IMR-90 (cell line): ENCODE measurements at regions not wholly inside any gene's neighbourhood (a gene's known extent, or its start where the extent isn't known, plus 50 kb on each side); places are given as distances from the start of the nearest gene placed in this dataset.

Experiments
- ATAC-seq: fragments of 200-7000 bp; cut with Tn5 transposase; 2 replicates; pipeline ENCODE4 v1.9.1; 2020; ENCODE audit warnings: low read depth, mild to moderate bottlenecking, moderate library complexity
- BruUV-seq: library from RNA; stranded (reverse); fragments of 400-500 nt; replicated peaks from 2 replicates; lab custom pipeline; 2021; lab: Mats Ljungman, UMichigan
- CTCF ChIA-PET: fragments of 300-600 bp; formaldehyde crosslinking; extraction: SDS; loops from one replicate; lab custom pipeline; 2021; ENCODE audit warnings: antibody characterized with exemption; lab: Yijun Ruan, JAX
- POLR2A ChIA-PET: fragments of 300-600 bp; sonication (Branson Sonifier 250); formaldehyde crosslinking; loops from one replicate; lab custom pipeline; 2022; ENCODE audit warnings: antibody characterized with exemption; ENCODE audit not compliant: unreplicated experiment; lab: Charles Lee
- DNase-seq: peaks from one replicate; pipeline ENCODE4 v3.0.0; 2013
- H2AFZ ChIP-seq: replicated peaks from 2 replicates; pipeline ENCODE3; 2013; ENCODE audit warnings: low read length, mild to moderate bottlenecking; ENCODE audit not compliant: poor library complexity
- H2AK5ac ChIP-seq: 2 replicates; pipeline ENCODE4 v1.6.1; 2013; ENCODE audit warnings: low read depth, low read length, inconsistent platforms
- H2AK9ac ChIP-seq: replicated peaks from 2 replicates; pipeline ENCODE3; 2013; ENCODE audit warnings: mild to moderate bottlenecking, low read depth, low read length, moderate library complexity; ENCODE audit not compliant: poor library complexity
- H2BK120ac ChIP-seq: 2 replicates; pipeline ENCODE4 v1.6.1; 2013; ENCODE audit warnings: low read depth, low read length, inconsistent platforms
- H2BK15ac ChIP-seq: 3 replicates; pipeline ENCODE4 v1.6.1; 2013; ENCODE audit warnings: low read depth, low read length, inconsistent platforms
- H2BK20ac ChIP-seq: 2 replicates; pipeline ENCODE4 v1.6.1; 2013; ENCODE audit warnings: low read depth, mild to moderate bottlenecking, inconsistent platforms, low read length, moderate library complexity
- H2BK5ac ChIP-seq: 2 replicates; pipeline ENCODE4 v1.6.1; 2013; ENCODE audit warnings: mild to moderate bottlenecking, low read depth, low read length, inconsistent platforms; ENCODE audit not compliant: poor library complexity, severe bottlenecking
- H3K14ac ChIP-seq: replicated peaks from 2 replicates; pipeline ENCODE4 v1.6.1; 2013; ENCODE audit warnings: low read depth, low read length, inconsistent platforms
- H3K18ac ChIP-seq: 2 replicates; pipeline ENCODE4 v1.6.1; 2013; ENCODE audit warnings: low read depth, low read length, control low read depth
- H3K23ac ChIP-seq: 2 replicates; pipeline ENCODE4 v1.6.1; 2013; ENCODE audit warnings: low read depth, low read length, inconsistent platforms
- H3K27ac ChIP-seq: 2 replicates; pipeline ENCODE4 v1.5.1; 2013; ENCODE audit warnings: mild to moderate bottlenecking, control low read depth, low read length; ENCODE audit not compliant: insufficient read depth
- H3K27me3 ChIP-seq: 2 replicates; pipeline ENCODE4 v1.6.1; 2013; ENCODE audit warnings: low read length; ENCODE audit not compliant: control insufficient read depth, insufficient read depth
- H3K36me3 ChIP-seq: 2 replicates; pipeline ENCODE4 v1.6.1; 2013; ENCODE audit warnings: low read length, mixed read lengths; ENCODE audit not compliant: control insufficient read depth, insufficient read depth
- H3K4ac ChIP-seq: 2 replicates; pipeline ENCODE4 v1.6.1; 2013; ENCODE audit warnings: low read depth, low read length, inconsistent platforms
- H3K4me1 ChIP-seq: 2 replicates; pipeline ENCODE4 v1.6.1; 2013; ENCODE audit warnings: low read length, mixed read lengths; ENCODE audit not compliant: control insufficient read depth, insufficient read depth
- H3K4me2 ChIP-seq: 2 replicates; pipeline ENCODE4 v1.6.1; 2013; ENCODE audit warnings: low read depth, mild to moderate bottlenecking, control low read depth, low read length, moderate library complexity
- H3K4me3 ChIP-seq: 2 replicates; pipeline ENCODE4 v1.5.1; 2013; ENCODE audit warnings: low read depth, mild to moderate bottlenecking, control low read depth, low read length, moderate library complexity; ENCODE audit not compliant: insufficient read depth
- H3K56ac ChIP-seq: 2 replicates; pipeline ENCODE4 v1.6.1; 2013; ENCODE audit warnings: low read length, inconsistent platforms; ENCODE audit not compliant: insufficient read depth; ENCODE audit errors: extremely low read depth
- H3K79me1 ChIP-seq, 2 experiments: 2 replicates each; pipeline ENCODE4 v1.6.1; 2013; ENCODE audit warnings: low read length in 2 of 2, inconsistent platforms in 1 of 2, low read depth in 1 of 2
- H3K9ac ChIP-seq: 2 replicates; pipeline ENCODE4 v1.6.1; 2013; ENCODE audit warnings: low read depth, low read length, control low read depth
- H3K9me1 ChIP-seq: 2 replicates; pipeline ENCODE4 v1.6.1; 2013; ENCODE audit warnings: low read length, inconsistent platforms; ENCODE audit not compliant: insufficient read depth
- H3K9me3 ChIP-seq: 2 replicates; pipeline ENCODE4 v1.6.1; 2013; ENCODE audit warnings: low read length; ENCODE audit not compliant: control insufficient read depth, insufficient read depth
- H4K20me1 ChIP-seq: 2 replicates; pipeline ENCODE4 v1.6.1; 2013; ENCODE audit warnings: low read length, inconsistent platforms; ENCODE audit not compliant: insufficient read depth
- H4K5ac ChIP-seq: 2 replicates; pipeline ENCODE4 v1.6.1; 2013; ENCODE audit warnings: mild to moderate bottlenecking, low read depth, low read length, control low read depth
- H4K8ac ChIP-seq, 2 experiments: 2 replicates each; pipeline ENCODE4 v1.6.1; 2013; ENCODE audit warnings: low read depth in 2 of 2, low read length in 2 of 2, control low read depth in 1 of 2, inconsistent platforms in 1 of 2
- H4K91ac ChIP-seq: 2 replicates; pipeline ENCODE4 v1.6.1; 2013; ENCODE audit warnings: low read depth, low read length, inconsistent platforms; ENCODE audit not compliant: insufficient read depth
- BHLHE40 ChIP-seq: fragments of 150-350 bp; IDR thresholded peaks from 2 replicates; pipeline ENCODE4 v1.6.1; 2016; ENCODE audit warnings: mild to moderate bottlenecking, low read depth, low read length
- CEBPB ChIP-seq: IDR thresholded peaks from 2 replicates; pipeline ENCODE4 v1.6.1; 2012; ENCODE audit warnings: low read depth, low read length, improper control_type of control experiment
- CHD1 ChIP-seq: IDR thresholded peaks from 2 replicates; pipeline ENCODE4 v1.6.1; 2012; ENCODE audit warnings: low read depth, low read length, improper control_type of control experiment
- MAFK ChIP-seq: IDR thresholded peaks from 2 replicates; pipeline ENCODE4 v1.6.1; 2012; ENCODE audit warnings: low read depth, low read length, improper control_type of control experiment
- MAZ ChIP-seq: IDR thresholded peaks from 2 replicates; pipeline ENCODE4 v1.6.1; 2012; ENCODE audit warnings: low read depth, mild to moderate bottlenecking, low read length, improper control_type of control experiment, moderate library complexity, borderline replicate concordance
- MXI1 ChIP-seq: IDR thresholded peaks from 2 replicates; pipeline ENCODE4 v1.6.1; 2012; ENCODE audit warnings: low read depth, mild to moderate bottlenecking, low read length, moderate library complexity, borderline replicate concordance
- POLR2A ChIP-seq: IDR thresholded peaks from 2 replicates; pipeline ENCODE4 v1.6.1; 2012; ENCODE audit warnings: mild to moderate bottlenecking, low read depth, low read length
- RAD21 ChIP-seq: IDR thresholded peaks from 2 replicates; pipeline ENCODE4 v1.6.1; 2012; ENCODE audit warnings: low read length, improper control_type of control experiment
- RFX5 ChIP-seq: IDR thresholded peaks from 2 replicates; pipeline ENCODE4 v1.8.0; 2012; ENCODE audit warnings: low read depth, mild to moderate bottlenecking, low read length, moderate library complexity
- SMC3 ChIP-seq: fragments of 150-350 bp; IDR thresholded peaks from 2 replicates; pipeline ENCODE4 v1.6.1; 2016; ENCODE audit warnings: low read depth, mild to moderate bottlenecking, antibody characterized with exemption, low read length, moderate library complexity
- WGBS, 2 experiments: methylation state at CpG; one replicate each; pipeline versions ENCODE4 v1.1.5 to v1.1.7; 2013; ENCODE audit warnings: missing lambda C conversion rate in 2 of 2; ENCODE audit not compliant: insufficient read length in 1 of 2; ENCODE audit errors: extremely low coverage in 2 of 2; 5-methylcytosine and 5-hydroxymethylcytosine counted together
- dilution Hi-C: fragments of 300-500 bp; cut with HindIII; formaldehyde crosslinking; loops from one replicate; pipeline ENCODE4 v1.14.3; 2018; ENCODE audit warnings: low sequenced_read_pairs; ENCODE audit not compliant: unreplicated experiment
- in situ Hi-C: fragments of 300-500 bp; cut with MboI; formaldehyde crosslinking; loops from 3 replicates; pipeline ENCODE4 v1.14.3; 2019; ENCODE audit warnings: low sequenced_read_pairs, inconsistent platforms, mixed read lengths
- intact Hi-C: fragments of 100-400 bp; cut with micrococcal nuclease; formaldehyde crosslinking; loops from 2 replicates; pipeline ENCODE4 v1.10.0; 2022
- TF ChIP-seq, protein P1 (sequence below): fragments of 150-350 bp; IDR thresholded peaks from 2 replicates; pipeline ENCODE4 v1.6.1; 2016; ENCODE audit warnings: low read depth, mild to moderate bottlenecking, low read length, moderate library complexity, borderline replicate concordance
- TF ChIP-seq, protein P2 (sequence below): fragments of 150-350 bp; IDR thresholded peaks from 2 replicates; pipeline ENCODE4 v1.6.1; 2017; ENCODE audit warnings: mild to moderate bottlenecking, antibody characterized with exemption, low read length, low read depth
- TF ChIP-seq, protein P3 (sequence below): conservative IDR thresholded peaks from 2 replicates; pipeline ENCODE4 v1.5.1; 2012; ENCODE audit warnings: mild to moderate bottlenecking, low read depth, low read length, improper control_type of control experiment

DNA sequence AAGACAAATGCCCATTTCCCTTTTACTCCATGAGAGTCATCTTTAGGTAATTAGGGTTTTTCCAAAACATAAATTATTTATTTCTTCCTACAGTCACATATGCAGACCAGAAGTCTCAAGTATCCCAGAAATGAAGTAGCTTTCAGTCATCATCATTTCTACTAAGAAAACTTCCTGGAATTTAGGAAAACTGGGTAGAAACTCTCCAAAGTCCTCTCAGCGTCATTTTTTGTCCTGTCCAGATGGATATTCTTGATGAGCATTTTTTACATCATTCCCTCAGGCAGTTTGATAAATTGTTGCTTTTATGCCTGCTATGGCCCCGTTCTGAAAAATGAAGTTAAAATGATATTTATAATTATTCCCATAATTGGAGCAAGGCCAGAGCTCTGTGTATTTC is 93.9 kb upstream of the DCN start:
- Histone ChIP-seq H3K4ac (no peak overlapping the region), H3K56ac (no peak overlapping the region), H4K20me1 (no peaks in the 10 kb centered on the region), H3K4me1 (peaks cover 12% of the 10 kb centered on the region), H3K9me3 (no peaks in the 10 kb centered on the region), H2BK15ac (no peak overlapping the region), H3K9me1 (no peaks in the 10 kb centered on the region), H4K91ac (no peak overlapping the region), H3K36me3 (no peaks in the 10 kb centered on the region), H4K8ac (no peak overlapping the region), H3K4me3 (no peak overlapping the region), H2BK20ac (no peak overlapping the region), H3K23ac (no peak overlapping the region), H3K27ac (peak overlapping the region; percentile 75; the same call in 1 of the 2 replicates), H2AK9ac (no peak overlapping the region), H3K9ac (no peak overlapping the region), H3K4me2 (no peak overlapping the region), H3K27me3 (no peaks in the 10 kb centered on the region), H2BK5ac (peak overlapping the region; percentile 5), H3K14ac (no peak overlapping the region), H2BK120ac (peak overlapping the region; percentile 7), H3K79me1 (no peaks in the 10 kb centered on the region), H4K5ac (peak overlapping the region; percentile 30; the same call in 1 of the 2 replicates), H3K18ac (peak overlapping the region; percentile 87), H2AFZ (no peak overlapping the region), H2AK5ac (no peak overlapping the region)
- no CpG with 5 or more reads among the region's 2 CpGs for WGBS, 2 experiments
- DNase-seq (peak; percentile 41), ATAC-seq (no peak)
- ChIA-PET CTCF (interaction anchor here (0.7 to 1.3 kb wide), 2 partner anchors 55 to 1583 kb away, joined by 3 read pairs; no protein-coding TSS in a partner anchor), POLR2A (no interaction called here)
- in situ Hi-C loops (no loop called here), dilution Hi-C loops (no loop called here), intact Hi-C loops (loop anchor here (5.0 kb wide), 1 partner anchor 41 kb away; no protein-coding TSS in a partner anchor)
- no TSS peak for BruUV-seq
- TF ChIP-seq, protein P1, sequence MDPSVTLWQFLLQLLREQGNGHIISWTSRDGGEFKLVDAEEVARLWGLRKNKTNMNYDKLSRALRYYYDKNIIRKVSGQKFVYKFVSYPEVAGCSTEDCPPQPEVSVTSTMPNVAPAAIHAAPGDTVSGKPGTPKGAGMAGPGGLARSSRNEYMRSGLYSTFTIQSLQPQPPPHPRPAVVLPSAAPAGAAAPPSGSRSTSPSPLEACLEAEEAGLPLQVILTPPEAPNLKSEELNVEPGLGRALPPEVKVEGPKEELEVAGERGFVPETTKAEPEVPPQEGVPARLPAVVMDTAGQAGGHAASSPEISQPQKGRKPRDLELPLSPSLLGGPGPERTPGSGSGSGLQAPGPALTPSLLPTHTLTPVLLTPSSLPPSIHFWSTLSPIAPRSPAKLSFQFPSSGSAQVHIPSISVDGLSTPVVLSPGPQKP: no peak
- TF ChIP-seq MXI1: no peak
- TF ChIP-seq CEBPB: no peak
- no peak for TF ChIP-seq MAFK
- no peak for TF ChIP-seq MAZ
- no peak for TF ChIP-seq SMC3
- no peak for TF ChIP-seq RFX5
- TF ChIP-seq CHD1: no peak
- TF ChIP-seq, protein P2, sequence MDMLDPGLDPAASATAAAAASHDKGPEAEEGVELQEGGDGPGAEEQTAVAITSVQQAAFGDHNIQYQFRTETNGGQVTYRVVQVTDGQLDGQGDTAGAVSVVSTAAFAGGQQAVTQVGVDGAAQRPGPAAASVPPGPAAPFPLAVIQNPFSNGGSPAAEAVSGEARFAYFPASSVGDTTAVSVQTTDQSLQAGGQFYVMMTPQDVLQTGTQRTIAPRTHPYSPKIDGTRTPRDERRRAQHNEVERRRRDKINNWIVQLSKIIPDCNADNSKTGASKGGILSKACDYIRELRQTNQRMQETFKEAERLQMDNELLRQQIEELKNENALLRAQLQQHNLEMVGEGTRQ: no peak
- TF ChIP-seq BHLHE40: no peak
- no peak for TF ChIP-seq RAD21
- TF ChIP-seq, protein P3, sequence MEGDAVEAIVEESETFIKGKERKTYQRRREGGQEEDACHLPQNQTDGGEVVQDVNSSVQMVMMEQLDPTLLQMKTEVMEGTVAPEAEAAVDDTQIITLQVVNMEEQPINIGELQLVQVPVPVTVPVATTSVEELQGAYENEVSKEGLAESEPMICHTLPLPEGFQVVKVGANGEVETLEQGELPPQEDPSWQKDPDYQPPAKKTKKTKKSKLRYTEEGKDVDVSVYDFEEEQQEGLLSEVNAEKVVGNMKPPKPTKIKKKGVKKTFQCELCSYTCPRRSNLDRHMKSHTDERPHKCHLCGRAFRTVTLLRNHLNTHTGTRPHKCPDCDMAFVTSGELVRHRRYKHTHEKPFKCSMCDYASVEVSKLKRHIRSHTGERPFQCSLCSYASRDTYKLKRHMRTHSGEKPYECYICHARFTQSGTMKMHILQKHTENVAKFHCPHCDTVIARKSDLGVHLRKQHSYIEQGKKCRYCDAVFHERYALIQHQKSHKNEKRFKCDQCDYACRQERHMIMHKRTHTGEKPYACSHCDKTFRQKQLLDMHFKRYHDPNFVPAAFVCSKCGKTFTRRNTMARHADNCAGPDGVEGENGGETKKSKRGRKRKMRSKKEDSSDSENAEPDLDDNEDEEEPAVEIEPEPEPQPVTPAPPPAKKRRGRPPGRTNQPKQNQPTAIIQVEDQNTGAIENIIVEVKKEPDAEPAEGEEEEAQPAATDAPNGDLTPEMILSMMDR: no peak
- TF ChIP-seq POLR2A: no peak
